OCI-LY3 (cell line): ENCODE measurements at regions not wholly inside any gene's neighbourhood (a gene's known extent, or its start where the extent isn't known, plus 50 kb on each side); places are given as distances from the start of the nearest gene placed in this dataset.

Source experiments
- H2AFZ ChIP-seq: fragments of 200-600, 300-600 bp; shearing (Covaris generic); 2 replicates; pipeline ENCODE4 v1.6.0; 2014; ENCODE audit warnings: antibody characterized with exemption, low read depth, low read length
- H3K27ac ChIP-seq: fragments of 200-600, 300-600 bp; sonication (generic); 2 replicates; pipeline ENCODE4 v1.5.1; 2014; ENCODE audit warnings: mild to moderate bottlenecking, low read length, moderate library complexity, mixed read lengths
- H3K27me3 ChIP-seq: fragments of 200-600, 300-600 bp; sonication (generic); 2 replicates; pipeline ENCODE4 v1.6.1; 2014; ENCODE audit warnings: low read depth, low read length, mixed read lengths
- H3K36me3 ChIP-seq: fragments of 200-600, 300-600 bp; sonication (generic); replicated peaks from 2 replicates; pipeline ENCODE3; 2014; ENCODE audit warnings: low read depth, low read length, mixed read lengths
- H3K4me1 ChIP-seq: fragments of 300-600, 200-600 bp; sonication (generic); 2 replicates; pipeline ENCODE4 v1.6.1; 2014; ENCODE audit warnings: low read length, mixed read lengths
- H3K4me2 ChIP-seq: fragments of 200-600, 300-600 bp; sonication (generic); 2 replicates; pipeline ENCODE4 v1.6.1; 2014; ENCODE audit warnings: low read length, mixed read lengths
- H3K4me3 ChIP-seq: fragments of 300-600, 200-600 bp; sonication (generic); 2 replicates; pipeline ENCODE4 v1.5.1; 2014; ENCODE audit warnings: antibody characterized with exemption, mild to moderate bottlenecking, low read length, moderate library complexity
- H3K79me2 ChIP-seq: fragments of 300-600, 200-600 bp; shearing (Covaris generic); 2 replicates; pipeline ENCODE4 v1.6.1; 2014; ENCODE audit warnings: mild to moderate bottlenecking, low read length, mixed read lengths
- H3K9ac ChIP-seq: fragments of 300-600, 200-600 bp; shearing (Covaris generic); 2 replicates; pipeline ENCODE4 v1.6.0; 2014; ENCODE audit warnings: mild to moderate bottlenecking, low read length, moderate library complexity
- H3K9me3 ChIP-seq: fragments of 200-600, 300-600 bp; shearing (Covaris generic); 2 replicates; pipeline ENCODE4 v1.6.1; 2014; ENCODE audit warnings: low read length, mixed read lengths; ENCODE audit not compliant: insufficient read depth
- H4K20me1 ChIP-seq: fragments of 200-600, 300-600 bp; sonication (generic); 2 replicates; pipeline ENCODE4 v1.6.1; 2016; ENCODE audit warnings: low read length, mixed read lengths; ENCODE audit not compliant: insufficient read depth
- EZH2phosphoT487 ChIP-seq: fragments of 200-600 bp; shearing (Covaris generic); IDR thresholded peaks from 2 replicates; pipeline ENCODE4 v1.6.1; 2018; ENCODE audit warnings: antibody characterized with exemption, mixed run types, low read depth
- TF ChIP-seq, protein P1 (sequence below): fragments of 200-600, 300-600 bp; sonication (generic); IDR thresholded peaks from 2 replicates; pipeline ENCODE4 v1.5.1; 2014; ENCODE audit warnings: antibody characterized with exemption, low read length, low read depth

DNA sequence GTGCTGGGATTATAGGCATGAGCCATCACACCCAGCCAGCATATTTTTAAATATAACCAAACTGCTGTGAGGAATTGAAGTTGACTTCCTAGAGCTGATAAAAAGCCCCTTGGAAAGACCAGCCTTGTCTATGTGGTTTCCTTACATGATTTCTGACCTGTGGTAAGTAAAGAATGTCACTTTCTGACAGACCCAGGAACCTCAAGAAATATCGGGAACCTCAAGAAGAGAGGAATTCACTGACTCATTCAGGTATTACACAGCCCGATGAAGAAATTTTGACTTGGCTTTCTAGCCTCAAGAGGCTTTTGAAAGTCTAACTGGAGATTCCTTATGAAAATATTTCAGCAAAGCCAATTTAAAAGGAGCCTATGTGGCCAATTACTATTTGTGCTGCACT is 71.8 kb downstream of the FOXF2 start:
- Histone ChIP-seq H3K27ac (no peak overlapping the region), H3K79me2 (no peaks in the 10 kb centered on the region), H3K27me3 (no peaks in the 10 kb centered on the region), H3K4me2 (no peak overlapping the region), H3K4me3 (no peak overlapping the region), H3K9me3 (no peaks in the 10 kb centered on the region), H3K36me3 (no peaks in the 10 kb centered on the region), H3K4me1 (no peaks in the 10 kb centered on the region), H4K20me1 (no peaks in the 10 kb centered on the region), H2AFZ (no peak overlapping the region), H3K9ac (no peak overlapping the region)
- TF ChIP-seq EZH2phosphoT487: no peak
- TF ChIP-seq, protein P1, sequence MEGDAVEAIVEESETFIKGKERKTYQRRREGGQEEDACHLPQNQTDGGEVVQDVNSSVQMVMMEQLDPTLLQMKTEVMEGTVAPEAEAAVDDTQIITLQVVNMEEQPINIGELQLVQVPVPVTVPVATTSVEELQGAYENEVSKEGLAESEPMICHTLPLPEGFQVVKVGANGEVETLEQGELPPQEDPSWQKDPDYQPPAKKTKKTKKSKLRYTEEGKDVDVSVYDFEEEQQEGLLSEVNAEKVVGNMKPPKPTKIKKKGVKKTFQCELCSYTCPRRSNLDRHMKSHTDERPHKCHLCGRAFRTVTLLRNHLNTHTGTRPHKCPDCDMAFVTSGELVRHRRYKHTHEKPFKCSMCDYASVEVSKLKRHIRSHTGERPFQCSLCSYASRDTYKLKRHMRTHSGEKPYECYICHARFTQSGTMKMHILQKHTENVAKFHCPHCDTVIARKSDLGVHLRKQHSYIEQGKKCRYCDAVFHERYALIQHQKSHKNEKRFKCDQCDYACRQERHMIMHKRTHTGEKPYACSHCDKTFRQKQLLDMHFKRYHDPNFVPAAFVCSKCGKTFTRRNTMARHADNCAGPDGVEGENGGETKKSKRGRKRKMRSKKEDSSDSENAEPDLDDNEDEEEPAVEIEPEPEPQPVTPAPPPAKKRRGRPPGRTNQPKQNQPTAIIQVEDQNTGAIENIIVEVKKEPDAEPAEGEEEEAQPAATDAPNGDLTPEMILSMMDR: no peak

DNA sequence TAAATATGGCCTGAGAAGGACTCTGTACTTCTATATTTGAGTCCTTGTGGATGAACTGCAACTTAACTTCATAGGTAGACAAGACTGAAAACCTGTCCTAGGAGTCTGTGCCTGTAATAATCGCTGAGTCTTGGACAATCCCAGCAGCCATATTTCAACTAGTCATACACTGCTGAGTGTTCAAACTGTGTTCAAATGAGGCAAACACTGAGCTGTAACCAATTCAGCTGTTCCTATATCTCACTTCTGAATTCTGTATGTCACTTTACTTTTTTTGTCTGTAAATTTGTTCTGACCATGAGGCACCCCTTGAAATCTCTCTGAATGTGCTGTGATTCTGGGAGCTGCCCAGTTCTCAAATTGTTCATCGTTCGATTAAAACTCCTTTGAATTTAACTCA is 72.4 kb downstream of the FOXF2 start:
- no peak overlapping the region for H2AFZ ChIP-seq
- H3K4me3 ChIP-seq: no peak overlapping the region
- H3K9me3 ChIP-seq: no peaks in the 10 kb centered on the region
- no peaks in the 10 kb centered on the region for H3K79me2 ChIP-seq
- TF ChIP-seq, protein P1: no peak
- TF ChIP-seq EZH2phosphoT487: no peak
- no peaks in the 10 kb centered on the region for H4K20me1 ChIP-seq
- H3K36me3 ChIP-seq: no peaks in the 10 kb centered on the region
- no peak overlapping the region for H3K4me2 ChIP-seq
- no peak overlapping the region for H3K9ac ChIP-seq
- no peaks in the 10 kb centered on the region for H3K4me1 ChIP-seq
- H3K27ac ChIP-seq: no peak overlapping the region
- no peaks in the 10 kb centered on the region for H3K27me3 ChIP-seq

DNA sequence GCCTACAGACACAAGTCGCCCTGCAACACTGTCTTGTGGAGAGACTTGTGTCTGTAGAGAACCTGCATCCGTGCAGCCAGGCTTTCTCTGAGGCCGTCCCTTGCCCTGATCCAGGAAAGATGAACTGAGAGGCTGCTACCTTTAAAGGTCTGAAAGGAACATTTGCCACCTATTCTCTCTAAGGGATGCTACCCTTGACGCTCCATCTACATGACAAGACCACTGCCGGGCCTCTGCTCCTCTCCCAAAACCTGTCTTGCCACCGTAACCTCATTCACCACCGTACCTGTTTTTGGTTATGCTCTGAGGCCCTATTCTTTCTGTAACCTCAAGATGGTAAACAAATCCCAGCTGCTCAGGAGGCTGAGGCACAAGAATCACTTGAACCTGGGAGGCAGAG is 73.9 kb downstream of the FOXF2 start:
- TF ChIP-seq EZH2phosphoT487: no peak
- TF ChIP-seq, protein P1: no peak
- no peaks in the 10 kb centered on the region for H3K79me2 ChIP-seq
- no peaks in the 10 kb centered on the region for H3K27me3 ChIP-seq
- no peak overlapping the region for H3K27ac ChIP-seq
- no peaks in the 10 kb centered on the region for H3K9me3 ChIP-seq
- no peaks in the 10 kb centered on the region for H4K20me1 ChIP-seq
- no peak overlapping the region for H3K4me3 ChIP-seq
- no peak overlapping the region for H2AFZ ChIP-seq
- no peaks in the 10 kb centered on the region for H3K36me3 ChIP-seq
- H3K9ac ChIP-seq: no peak overlapping the region
- H3K4me1 ChIP-seq: peaks cover 9% of the 10 kb centered on the region
- no peak overlapping the region for H3K4me2 ChIP-seq

DNA sequence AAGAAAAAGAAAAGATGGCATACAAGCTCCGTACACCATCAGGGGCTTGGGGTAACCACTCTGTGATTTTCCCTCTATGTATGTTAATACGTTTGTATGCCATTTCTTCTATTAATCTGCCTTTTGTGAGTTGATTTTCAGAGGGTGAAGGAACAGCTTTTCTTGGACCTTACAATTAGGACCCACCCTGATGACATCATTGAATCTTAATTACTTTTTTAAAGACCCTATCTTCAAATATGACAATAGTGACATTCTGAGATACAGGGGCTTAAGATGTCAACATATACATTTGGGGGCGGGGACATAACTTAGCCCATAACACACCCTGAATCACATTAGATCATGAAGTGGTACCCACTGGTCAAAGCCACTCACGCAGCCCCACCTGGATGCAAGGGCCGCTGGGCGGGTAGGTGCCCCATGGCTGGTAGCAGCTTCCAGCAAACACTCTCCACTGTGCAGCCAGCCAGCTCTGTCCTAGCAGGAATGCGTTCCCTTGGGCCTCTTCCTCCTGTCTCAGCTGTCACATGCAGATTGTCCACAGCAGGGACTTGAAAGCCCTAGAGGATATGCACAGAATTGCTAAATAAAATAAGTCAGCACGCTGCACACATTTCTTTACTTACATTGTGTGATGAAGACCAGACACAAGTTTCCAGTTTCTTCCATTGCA is 74.5 kb downstream of the FOXF2 start:
- Histone ChIP-seq H4K20me1 (no peaks in the 10 kb centered on the region), H3K9ac (no peak overlapping the region), H3K4me2 (no peak overlapping the region), H3K79me2 (no peaks in the 10 kb centered on the region), H3K4me1 (peaks cover 13% of the 10 kb centered on the region), H3K27ac (no peak overlapping the region), H3K36me3 (no peaks in the 10 kb centered on the region), H3K4me3 (no peak overlapping the region), H3K27me3 (no peaks in the 10 kb centered on the region), H3K9me3 (no peaks in the 10 kb centered on the region), H2AFZ (no peak overlapping the region)
- TF ChIP-seq, protein P1: no peak
- no peak for TF ChIP-seq EZH2phosphoT487
